ENCODE measurements at regions not wholly inside any gene's neighbourhood (a gene's known extent, or its start where the extent isn't known, plus 50 kb on each side); places are given as distances from the start of the nearest gene placed in this dataset.
"Not testable (repeated sequence)": the region's sequence is repeated elsewhere in the genome, so short reads cannot be mapped to it uniquely, and the experiment has no call there.

DNA sequence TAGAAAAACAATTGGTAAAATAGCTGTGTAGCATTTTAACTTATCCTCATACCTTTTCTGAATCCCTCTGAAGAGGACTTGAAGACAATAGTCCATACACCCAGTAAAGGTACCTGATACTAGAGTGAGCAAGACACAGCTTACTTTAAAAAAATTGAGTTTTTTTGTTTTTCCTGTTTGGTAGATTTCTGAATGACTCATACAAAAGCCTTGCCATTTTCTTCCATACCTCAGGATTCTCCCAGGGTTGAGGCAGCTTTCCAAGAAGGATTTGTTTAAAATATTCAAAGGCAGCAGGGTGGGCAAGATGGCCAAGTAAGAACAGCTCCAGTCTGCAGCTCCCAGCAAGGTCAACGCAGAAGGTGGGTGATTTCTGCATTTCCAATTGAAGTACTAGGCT lies 551.0 kb upstream of the LRATD1 start:
- in situ Hi-C loops (cut with MboI; ENCODE audit: low pct_unique_long_range_greater_than_20kb, low sequenced_read_pairs), result no loop called here
- DNase-seq, result no peak

DNA sequence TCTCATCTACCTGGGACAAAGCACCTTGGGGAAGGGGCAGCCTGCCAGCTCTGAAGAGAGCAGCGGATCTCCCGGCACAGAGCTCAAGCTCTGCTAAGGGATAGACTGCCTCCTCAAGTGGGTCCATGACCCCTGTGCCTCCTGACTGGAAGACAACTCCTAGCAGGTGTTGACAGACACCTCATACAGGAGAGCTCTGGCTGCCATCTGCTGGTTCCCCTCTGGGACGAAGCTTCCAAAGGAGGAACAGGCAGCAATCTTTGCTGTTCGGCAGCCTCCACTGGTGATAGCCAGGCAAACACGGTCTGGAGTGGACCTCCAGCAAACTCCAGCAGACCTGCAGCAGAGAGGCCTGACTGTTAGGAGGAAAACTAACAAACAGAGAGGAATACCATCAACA lies 549.9 kb upstream of the LRATD1 start:
- in situ Hi-C loops (cut with MboI; ENCODE audit: low pct_unique_long_range_greater_than_20kb, low sequenced_read_pairs), result no loop called here
- no peak for DNase-seq

DNA sequence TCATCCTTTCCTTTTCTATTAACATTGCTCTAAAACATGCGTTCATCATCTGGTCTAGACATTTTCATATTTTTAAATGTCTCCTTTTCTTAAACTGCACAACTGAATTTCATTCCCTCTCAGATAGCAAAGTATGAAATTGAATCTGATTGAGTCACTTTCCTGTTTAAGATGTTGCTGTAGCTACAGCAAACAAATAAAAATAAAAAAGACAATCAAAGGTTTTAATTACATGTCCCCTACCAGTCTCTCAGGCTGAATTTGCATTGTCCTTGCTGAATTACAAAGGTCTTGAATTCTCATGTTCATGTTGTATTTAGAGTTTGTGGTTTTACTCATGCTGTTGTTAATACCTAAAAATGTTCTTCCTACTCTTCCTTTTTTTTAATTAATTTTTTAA lies 537.9 kb upstream of the LRATD1 start:
- no peak for DNase-seq
- in situ Hi-C loops (cut with MboI; ENCODE audit: low pct_unique_long_range_greater_than_20kb, low sequenced_read_pairs), result no loop called here

DNA sequence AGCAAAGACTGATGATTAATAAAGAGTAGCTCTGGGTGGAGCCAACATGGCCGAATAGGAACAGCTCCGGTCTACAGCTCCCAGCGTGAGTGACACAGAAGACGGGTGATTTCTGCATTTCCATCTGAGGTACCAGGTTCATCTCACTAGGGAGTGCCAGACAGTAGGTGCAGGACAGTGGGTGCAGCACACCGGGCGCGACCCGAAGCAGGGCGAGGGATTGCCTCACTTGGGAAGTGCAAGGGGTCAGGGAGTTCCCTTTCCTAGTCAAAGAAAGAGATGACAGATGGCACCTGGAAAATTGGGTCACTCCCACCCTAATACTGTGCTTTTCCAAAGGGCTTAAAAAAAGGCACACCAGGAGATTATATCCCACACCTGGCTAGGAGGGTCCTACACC lies 533.4 kb upstream of the LRATD1 start:
- DNase-seq; in situ Hi-C loops (cut with MboI; ENCODE audit: low pct_unique_long_range_greater_than_20kb, low sequenced_read_pairs): not testable (repeated sequence)

DNA sequence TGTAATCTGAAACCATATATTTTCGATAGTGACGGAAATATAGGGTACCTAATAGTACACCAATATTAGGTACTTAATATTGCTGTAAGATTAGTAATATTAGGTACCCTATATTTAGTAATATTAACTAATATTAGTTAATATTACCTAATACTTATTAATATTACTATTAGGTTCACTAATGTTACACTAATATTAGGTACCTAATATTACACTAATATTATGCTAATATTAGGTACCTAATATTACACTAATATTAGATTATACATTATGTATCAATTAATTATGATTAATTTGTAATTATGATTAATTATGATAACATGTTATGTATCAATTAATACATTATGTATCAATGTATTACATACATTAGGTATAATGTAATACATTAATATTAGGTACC lies 518.2 kb upstream of the LRATD1 start:
- DNase-seq, result no peak
- in situ Hi-C loops (cut with MboI; ENCODE audit: low pct_unique_long_range_greater_than_20kb, low sequenced_read_pairs), result no loop called here

DNA sequence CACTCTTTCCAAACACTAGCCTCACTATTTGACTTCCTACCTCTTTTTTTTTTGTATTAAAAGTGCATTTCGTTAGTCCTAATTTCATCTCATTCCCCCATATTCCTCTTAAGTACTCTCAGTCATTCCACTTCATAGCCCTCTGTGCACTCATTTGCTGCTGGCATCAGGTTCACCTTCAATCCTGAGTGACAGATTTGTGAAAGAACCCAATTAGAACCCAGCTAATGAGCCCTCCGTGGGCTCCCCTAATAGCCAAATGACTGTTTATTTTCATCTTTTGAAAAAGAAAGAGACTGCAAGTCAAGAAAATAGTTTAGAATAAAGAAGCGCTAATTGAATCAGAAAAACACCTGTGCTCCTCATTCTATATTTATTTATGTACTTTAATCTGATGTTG lies 512.1 kb upstream of the LRATD1 start:
- in situ Hi-C loops (cut with MboI; ENCODE audit: low pct_unique_long_range_greater_than_20kb, low sequenced_read_pairs), result no loop called here
- DNase-seq, result no peak

DNA sequence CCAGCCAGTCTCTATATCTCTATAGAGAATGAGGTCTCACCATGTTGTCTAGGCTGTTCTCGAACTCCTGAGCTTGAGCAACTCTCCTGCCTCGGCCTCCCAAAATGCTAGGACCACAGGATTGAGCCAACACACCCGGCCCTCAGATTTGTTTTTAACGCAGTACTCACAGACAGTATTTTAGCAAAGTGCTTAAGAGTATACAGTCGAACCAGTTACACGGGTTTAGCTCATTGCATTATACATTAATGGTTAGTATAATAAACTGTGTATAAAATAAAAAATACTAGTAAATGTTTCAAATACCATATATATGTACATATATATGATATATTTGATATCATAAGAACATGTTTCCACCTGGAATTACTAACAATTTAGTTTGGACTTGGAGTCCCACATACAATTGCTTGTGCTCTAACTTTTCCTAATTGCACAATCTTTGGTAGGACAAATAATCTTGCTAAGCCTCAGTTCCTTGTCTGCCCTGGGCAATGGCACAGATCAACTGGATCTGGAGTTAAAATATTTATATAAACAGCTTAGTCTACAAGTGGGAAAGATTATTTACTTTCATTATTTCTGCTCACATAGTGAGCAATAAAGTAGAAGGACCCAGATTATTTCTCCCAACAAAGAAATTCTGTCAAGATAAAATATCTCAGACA lies 508.9 kb upstream of the LRATD1 start:
- in situ Hi-C loops (cut with MboI; ENCODE audit: low pct_unique_long_range_greater_than_20kb, low sequenced_read_pairs), result no loop called here
- no peak for DNase-seq

DNA sequence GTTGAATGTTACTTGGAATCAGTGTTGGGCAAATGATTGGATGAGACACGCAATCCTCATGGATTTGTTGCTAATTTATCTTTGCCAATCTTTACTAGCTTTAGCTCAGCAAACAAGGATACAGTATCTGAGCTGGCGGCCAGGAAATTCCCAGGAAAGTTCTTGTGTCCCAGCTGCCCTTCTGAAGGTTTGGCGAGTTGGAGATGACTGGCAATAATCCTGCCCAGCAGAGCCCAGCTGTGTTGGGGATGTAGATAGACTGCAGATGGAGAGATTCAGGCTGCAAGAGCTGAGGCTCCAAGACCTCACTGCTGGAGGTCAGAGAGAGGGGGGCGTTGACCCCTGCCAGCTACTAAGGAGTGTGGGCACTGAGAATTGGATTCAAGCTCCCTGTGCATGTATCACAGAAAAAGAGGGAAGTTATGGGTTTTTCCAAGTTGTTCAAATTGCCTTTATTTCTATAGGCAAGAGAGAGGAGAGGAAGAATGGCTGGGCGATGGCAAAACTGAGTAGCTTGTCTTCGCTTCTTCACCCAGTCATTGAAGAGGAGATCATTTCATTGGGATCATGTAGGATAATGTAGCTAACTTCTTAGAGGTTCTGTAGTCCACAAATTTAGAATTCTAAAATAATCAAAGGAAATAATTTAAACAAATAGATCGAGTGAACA lies 506.8 kb upstream of the LRATD1 start:
- in situ Hi-C loops (cut with MboI; ENCODE audit: low pct_unique_long_range_greater_than_20kb, low sequenced_read_pairs), result no loop called here
- peak; percentile 3 for DNase-seq

DNA sequence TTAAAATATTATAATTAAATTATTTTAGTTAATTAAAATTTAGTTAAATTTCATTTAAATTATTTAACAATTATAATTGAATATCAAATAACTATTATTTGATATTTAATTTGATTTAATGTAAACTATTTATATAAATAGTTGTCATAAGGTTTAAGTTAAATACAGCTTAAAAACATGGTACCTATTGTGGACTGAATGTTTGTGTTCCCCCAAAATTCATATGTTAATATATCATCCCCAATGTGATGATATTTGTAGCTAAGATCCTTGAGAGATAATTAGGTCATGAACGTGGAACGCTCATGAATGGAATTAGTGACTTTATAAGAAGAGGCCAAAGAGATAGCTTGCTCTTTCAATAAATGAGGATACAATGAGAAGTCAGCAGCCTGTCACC lies 505.7 kb upstream of the LRATD1 start:
- peak; percentile 10 for DNase-seq
- in situ Hi-C loops (cut with MboI; ENCODE audit: low pct_unique_long_range_greater_than_20kb, low sequenced_read_pairs), result no loop called here

DNA sequence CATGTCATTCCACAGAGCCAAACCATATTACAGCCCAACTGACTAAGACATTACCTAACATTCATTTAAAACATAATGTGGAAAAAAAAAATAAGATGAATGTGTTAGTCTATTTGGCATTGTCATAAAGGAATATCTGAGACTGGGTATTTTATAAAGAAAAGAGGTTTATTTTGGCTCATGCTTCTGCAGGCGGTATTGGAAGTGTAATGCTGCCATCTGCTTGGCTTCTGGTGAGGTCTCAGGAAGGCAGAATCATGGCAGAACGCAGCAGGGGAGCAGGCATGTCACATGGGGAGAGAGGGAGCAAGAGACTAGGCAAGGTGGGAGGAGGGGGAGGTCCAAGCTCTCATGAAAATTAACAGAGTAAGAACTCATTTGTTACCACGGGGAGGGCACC lies 504.8 kb upstream of the LRATD1 start:
- peak; percentile 1 for DNase-seq
- in situ Hi-C loops (cut with MboI; ENCODE audit: low pct_unique_long_range_greater_than_20kb, low sequenced_read_pairs), result no loop called here

DNA sequence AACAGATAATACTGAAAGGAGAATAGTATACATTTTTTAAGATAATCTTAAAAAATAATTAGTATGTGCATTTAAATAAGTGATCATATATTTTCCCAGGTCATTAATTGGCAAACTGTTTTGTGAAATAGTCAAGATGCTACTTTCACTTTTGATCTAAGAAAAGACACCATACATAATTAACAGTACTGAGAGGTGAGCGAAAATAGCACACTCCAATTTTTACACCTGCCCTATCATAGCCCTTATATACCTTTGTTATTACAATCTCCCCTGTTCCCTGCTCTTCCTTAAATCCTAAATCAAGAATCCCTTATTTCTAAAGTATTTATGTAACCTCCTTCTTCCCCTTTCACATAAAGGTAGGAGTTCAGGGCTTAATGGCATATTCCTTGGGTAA lies 500.1 kb upstream of the LRATD1 start:
- in situ Hi-C loops (cut with MboI; ENCODE audit: low pct_unique_long_range_greater_than_20kb, low sequenced_read_pairs), result no loop called here
- no peak for DNase-seq

DNA sequence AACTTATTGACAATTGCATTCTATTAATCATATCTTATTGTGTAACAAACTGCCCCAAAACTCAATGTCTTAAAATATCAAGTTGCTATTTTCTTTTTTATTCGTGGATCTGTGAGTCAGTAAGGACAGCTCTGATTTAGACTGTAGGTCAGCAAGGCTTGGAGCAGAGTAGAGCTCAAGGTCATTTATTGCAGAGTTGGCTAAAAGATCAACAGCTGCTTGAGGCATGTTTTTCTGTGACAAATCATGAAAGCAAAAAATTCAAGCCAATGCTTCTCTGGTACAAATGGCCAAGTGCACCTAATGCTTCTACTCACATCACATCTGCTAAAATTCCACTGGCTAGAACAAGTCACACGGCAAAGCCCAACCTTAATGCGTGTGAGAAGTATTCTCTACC lies 497.7 kb upstream of the LRATD1 start:
- no peak for DNase-seq
- in situ Hi-C loops (cut with MboI; ENCODE audit: low pct_unique_long_range_greater_than_20kb, low sequenced_read_pairs), result no loop called here

DNA sequence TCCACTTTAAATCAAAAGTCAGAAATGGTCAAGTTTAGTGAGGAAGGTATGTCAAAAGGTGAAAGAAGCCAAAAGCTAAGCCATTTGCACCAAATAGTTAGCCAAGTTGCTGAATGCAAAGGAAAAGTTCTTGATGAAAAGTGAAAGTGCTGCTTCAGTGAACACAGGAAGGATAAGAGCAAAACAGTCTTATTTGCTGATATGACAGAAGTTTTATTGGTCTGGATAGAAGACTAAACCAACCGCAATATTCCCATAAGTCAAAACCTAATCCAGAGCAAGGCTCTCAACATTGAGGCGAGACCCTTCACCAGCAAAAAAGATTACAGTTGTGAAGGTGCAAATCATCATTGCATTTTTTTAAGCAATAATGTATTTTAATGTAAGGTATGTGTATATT lies 496.5 kb upstream of the LRATD1 start:
- in situ Hi-C loops (cut with MboI; ENCODE audit: low pct_unique_long_range_greater_than_20kb, low sequenced_read_pairs), result no loop called here
- no peak for DNase-seq

DNA sequence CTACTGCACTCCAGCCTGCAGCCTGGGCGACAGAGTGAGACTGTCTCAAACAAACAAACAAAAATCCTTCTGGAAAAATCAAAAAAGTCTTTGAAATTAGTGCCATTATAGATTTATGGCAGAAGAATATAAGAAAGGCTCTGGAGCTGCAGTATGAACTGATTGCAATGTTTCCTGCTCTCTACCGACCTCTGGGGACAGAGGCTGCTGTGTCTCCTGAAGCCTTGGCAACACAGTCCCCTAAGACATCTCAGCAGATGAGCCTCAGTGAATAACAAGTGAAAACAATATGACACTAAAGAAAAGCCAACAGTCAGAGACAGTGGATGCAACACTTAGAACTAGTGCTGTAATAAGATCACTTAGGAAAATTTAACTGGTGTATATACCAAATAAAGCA lies 494.9 kb upstream of the LRATD1 start:
- in situ Hi-C loops (cut with MboI; ENCODE audit: low pct_unique_long_range_greater_than_20kb, low sequenced_read_pairs), result no loop called here

DNA sequence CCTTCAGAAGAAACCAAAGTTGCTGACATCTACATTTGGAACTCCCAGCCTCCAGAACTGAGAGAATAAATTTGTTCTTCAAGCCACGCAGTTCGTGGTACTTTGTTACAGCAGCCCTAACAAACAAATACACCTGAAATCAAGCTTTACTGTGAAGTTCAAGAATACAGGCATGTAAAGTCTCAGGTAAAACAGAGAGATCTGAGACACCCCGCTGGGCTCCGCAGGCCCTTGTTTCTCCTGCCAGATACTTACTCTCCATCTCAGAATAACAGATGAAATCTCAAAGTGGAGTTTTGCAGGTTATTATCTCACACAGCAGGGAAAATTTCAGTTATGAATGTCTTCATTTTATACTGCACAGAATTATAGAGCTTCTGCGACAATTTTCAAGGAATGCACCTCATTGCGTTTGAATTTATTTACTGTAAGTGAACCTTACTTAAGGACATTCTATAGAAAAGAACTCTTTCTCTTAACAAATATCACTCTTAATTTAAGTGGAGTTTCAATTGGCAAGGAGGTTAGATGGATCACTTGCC lies 492.4 kb upstream of the LRATD1 start:
- DNase-seq, result no peak
- in situ Hi-C loops (cut with MboI; ENCODE audit: low pct_unique_long_range_greater_than_20kb, low sequenced_read_pairs), result no loop called here

More for the DNA sequence above, 494.9 kb upstream of the LRATD1 start:
- no peak for DNase-seq

DNA sequence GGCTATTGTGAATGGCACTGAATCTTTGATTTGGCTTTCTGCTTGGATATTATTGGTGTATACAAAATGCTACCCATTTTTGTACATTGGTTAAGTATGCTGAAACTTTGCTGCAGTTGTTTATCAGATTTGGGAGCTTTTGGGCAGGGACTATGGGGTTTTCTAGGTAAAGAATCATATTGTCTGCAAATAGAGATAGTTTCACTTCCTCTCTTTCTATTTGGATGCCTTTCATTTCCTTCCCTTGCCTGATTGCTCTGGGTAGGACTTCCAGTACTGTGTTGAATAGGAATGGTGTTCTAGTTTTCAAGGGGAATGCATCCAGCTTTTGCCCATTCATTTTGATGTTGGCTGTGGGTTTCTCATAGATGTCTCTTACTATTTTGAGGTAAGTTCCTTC lies 489.1 kb upstream of the LRATD1 start:
- DNase-seq, result no peak
- in situ Hi-C loops (cut with MboI; ENCODE audit: low pct_unique_long_range_greater_than_20kb, low sequenced_read_pairs), result no loop called here

DNA sequence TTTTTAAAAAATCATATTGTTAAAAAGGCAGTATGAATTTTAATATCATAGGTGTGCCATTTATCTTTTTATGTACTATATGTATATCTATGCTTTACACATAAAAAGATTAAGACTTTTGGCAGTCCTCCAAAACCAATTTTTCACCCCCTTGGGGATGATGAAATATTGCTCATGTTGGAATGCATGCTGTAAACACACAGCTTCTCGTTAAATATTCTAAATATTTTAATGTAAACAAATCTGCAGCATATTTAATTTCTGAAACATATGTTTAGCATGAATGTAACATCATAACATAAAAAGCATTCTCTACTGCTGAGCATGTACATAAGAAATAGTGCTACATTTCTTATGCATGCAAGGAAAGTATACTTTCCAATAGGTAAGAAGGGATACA lies 484.3 kb upstream of the LRATD1 start:
- no peak for DNase-seq
- in situ Hi-C loops (cut with MboI; ENCODE audit: low pct_unique_long_range_greater_than_20kb, low sequenced_read_pairs), result no loop called here

DNA sequence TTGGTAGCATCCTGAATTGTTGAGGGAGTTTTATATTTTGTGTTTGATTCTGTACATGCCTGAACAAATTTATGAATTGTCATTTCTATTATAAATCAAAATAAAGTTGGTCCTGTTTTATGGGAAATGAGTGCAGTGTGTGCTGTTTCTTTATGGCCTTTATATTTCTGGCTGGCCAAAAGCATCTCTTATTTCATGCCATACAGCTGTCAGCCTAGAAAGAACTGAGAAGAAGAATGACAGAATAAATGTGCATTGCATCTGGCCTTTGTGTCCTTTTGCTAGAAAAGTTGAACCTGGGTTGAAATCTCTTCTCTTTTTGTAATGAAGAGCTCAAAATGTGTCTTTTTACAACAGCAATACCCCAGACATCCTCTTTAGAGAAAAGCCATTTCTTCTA lies 474.7 kb upstream of the LRATD1 start:
- in situ Hi-C loops (cut with MboI; ENCODE audit: low pct_unique_long_range_greater_than_20kb, low sequenced_read_pairs), result no loop called here
- no peak for DNase-seq

DNA sequence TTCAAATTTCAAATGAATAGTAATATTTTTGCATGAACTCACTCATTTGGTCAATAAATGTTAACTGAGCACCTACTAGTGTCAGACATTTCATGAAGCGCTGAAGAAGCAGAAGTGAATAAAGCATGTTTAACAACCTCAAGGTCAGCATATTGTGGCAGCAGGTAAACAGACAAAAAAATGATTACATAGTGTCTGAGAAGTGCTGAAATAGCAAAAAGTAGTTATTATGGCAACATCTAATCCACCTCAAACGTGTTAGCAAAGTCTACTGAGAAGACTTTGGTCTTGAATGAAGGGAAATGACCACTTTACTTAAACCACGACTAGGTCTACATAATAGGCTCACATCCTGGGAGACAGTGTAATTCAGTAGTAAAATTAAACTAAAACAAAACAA lies 452.2 kb upstream of the LRATD1 start:
- in situ Hi-C loops (cut with MboI; ENCODE audit: low pct_unique_long_range_greater_than_20kb, low sequenced_read_pairs), result no loop called here
- DNase-seq, result no peak

DNA sequence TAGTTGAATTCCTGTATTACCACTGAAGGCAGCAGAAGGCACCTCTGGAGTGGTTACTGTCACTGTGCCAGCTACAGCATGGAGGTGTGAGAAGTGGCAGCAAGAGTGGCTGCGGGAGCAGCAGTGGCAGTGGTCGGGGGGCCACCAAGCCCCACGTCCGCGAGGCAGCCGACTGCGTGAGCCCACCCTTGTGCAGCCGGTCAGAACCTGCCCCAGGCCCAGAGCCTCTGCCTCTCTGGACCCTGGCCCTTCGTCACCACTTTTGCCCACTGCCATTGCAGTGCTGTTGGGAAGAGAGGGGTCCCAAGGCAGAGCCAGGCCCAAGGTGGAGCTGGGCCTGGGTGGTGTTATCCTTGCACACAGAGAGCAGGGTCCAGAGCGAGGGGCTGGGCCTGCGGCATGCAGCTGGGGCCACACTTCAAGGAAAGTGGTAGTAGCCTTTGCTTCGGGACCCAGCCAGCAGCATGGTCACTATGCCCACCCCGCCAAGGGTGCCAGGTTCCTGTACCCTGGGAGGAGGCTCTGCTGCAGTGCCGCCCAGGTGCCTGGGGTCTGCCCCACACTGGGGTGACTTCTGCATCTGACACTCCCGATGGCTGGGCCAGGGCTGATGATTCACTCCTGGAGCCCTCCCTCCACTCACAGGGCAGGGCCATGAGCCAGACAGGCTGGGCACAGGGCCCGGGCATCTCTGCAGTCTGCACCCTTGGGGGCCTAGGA lies 450.1 kb upstream of the LRATD1 start:
- in situ Hi-C loops (cut with MboI; ENCODE audit: low pct_unique_long_range_greater_than_20kb, low sequenced_read_pairs), result no loop called here
- no peak for DNase-seq

All from KBM-7 (cell line).